ENCODE measurements at regions not wholly inside any gene's neighbourhood (a gene's known extent, or its start where the extent isn't known, plus 50 kb on each side); places are given as distances from the start of the nearest gene placed in this dataset.

DNA sequence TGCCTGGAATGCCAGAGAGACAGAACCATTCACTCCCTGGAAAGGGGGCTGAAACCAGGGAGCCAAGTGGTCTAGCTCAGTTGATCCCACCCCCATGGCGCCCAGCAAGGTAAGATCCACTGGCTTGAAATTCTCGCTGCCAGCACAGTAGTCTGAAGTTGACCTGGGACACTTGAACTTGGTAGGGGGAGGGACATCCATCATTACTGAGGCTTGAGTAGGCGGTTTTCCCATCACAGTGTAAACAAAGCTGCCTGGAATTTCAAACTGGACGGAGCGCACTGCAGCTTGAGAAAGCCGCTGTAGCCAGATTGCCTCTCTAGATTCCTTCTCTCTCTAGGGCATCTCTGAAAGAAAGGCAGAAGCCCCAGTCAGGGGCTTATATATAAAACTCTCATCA lies 310.7 kb upstream of the DPPA4 start:
- no peak overlapping the region for H4K8ac ChIP-seq (replicated peaks; ENCODE audit: insufficient read length, low read depth, low read length)
- H3K27me3 Mint-ChIP-seq (ENCODE audit: low read depth) = no peaks in the 10 kb centered on the region
- H2BK20ac ChIP-seq (ENCODE audit: low read depth, low read length, poor library complexity, severe bottlenecking) = no peak overlapping the region
- no peak overlapping the region for H2AK5ac ChIP-seq (ENCODE audit: insufficient read length, low read length)
- no peaks in the 10 kb centered on the region for H3K9me3 ChIP-seq (ENCODE audit: control insufficient read depth, low read depth, low read length)
- H3K79me2 ChIP-seq (ENCODE audit: insufficient read depth, low read length) = no peaks in the 10 kb centered on the region
- H2BK120ac ChIP-seq (ENCODE audit: low read depth, low read length, poor library complexity, severe bottlenecking) = no peak overlapping the region
- H3K36me3 Mint-ChIP-seq (ENCODE audit: insufficient read depth in 1 of 3, low read depth in 3 of 3) = peaks cover 0 to 8% (median 4%) of the 10 kb centered on the region in 3 experiments; a peak in 3 of 7 replicates
- no peak overlapping the region for H2BK12ac ChIP-seq (ENCODE audit: insufficient read length, low read depth, low read length)
- H3K18ac ChIP-seq (ENCODE audit: insufficient read length, low read depth, low read length) = no peak overlapping the region
- TF ChIP-seq CTCF (conservative IDR thresholded peaks at IDR 0.05) = no peak
- H3K27ac Mint-ChIP-seq = no peak overlapping the region
- no peak overlapping the region for H3K23ac ChIP-seq (ENCODE audit: insufficient read length, low read depth, low read length)
- H3K4me1 Mint-ChIP-seq = no peaks in the 10 kb centered on the region
- H3K4ac ChIP-seq (ENCODE audit: low read depth, low read length) = no peak overlapping the region
- H3K56ac ChIP-seq (ENCODE audit: insufficient read length, low read depth, low read length) = no peak overlapping the region
- no peaks in the 10 kb centered on the region for H3K79me1 ChIP-seq (ENCODE audit: insufficient read depth, low read depth, low read length, poor library complexity, severe bottlenecking)
- no peak overlapping the region for H3K27ac ChIP-seq (ENCODE audit: insufficient read length, low read depth, low read length)
- H3K4me1 ChIP-seq (ENCODE audit: insufficient read depth, low read length) = no peaks in the 10 kb centered on the region
- no peak overlapping the region for H3K9ac ChIP-seq (ENCODE audit: extremely low read depth, insufficient read length, low read length)
- no peak overlapping the region for H4K5ac ChIP-seq (ENCODE audit: insufficient read length, low read depth, low read length)
- WGBS (ENCODE audit: extremely low coverage, insufficient read length, low lambda C conversion rate) = no CpG with 5 or more reads among the region's 6 CpGs
- no peak overlapping the region for H2BK5ac ChIP-seq (ENCODE audit: insufficient read length, low read length)
- DNase-seq = no peak
- no peak overlapping the region for H3K4me3 Mint-ChIP-seq
- no peak overlapping the region for H3T11ph ChIP-seq (ENCODE audit: low read length)
- H3K23me2 ChIP-seq (ENCODE audit: insufficient read length, low read depth, low read length, poor library complexity, severe bottlenecking) = no peaks in the 10 kb centered on the region
- no peaks in the 10 kb centered on the region for H4K20me1 ChIP-seq (ENCODE audit: control insufficient read depth, insufficient read depth, insufficient read length)
- H3K27me3 ChIP-seq (ENCODE audit: insufficient read depth, low read length) = no peaks in the 10 kb centered on the region
- no peak overlapping the region for H3K4me2 ChIP-seq (ENCODE audit: insufficient read depth, insufficient read length, low read length)
- H2AFZ ChIP-seq (ENCODE audit: low read length) = no peak overlapping the region
- no peak overlapping the region for H2BK15ac ChIP-seq (ENCODE audit: low read depth, low read length)
- H3K14ac ChIP-seq (ENCODE audit: insufficient read depth, low read length) = no peak overlapping the region; the same call in 1 of the 2 replicates
- peaks cover under 1 to 13% of the 10 kb centered on the region in 2 experiments; a peak in 4 of 5 replicates for H3K9me3 Mint-ChIP-seq
- H4K91ac ChIP-seq (ENCODE audit: insufficient read length, low read depth, low read length) = no peak overlapping the region

Measured in H9 (cell line).